ENCODE measurements at regions not wholly inside any gene's neighbourhood (a gene's known extent, or its start where the extent isn't known, plus 50 kb on each side); places are given as distances from the start of the nearest gene placed in this dataset.
"Not testable (repeated sequence)": the region's sequence is repeated elsewhere in the genome, so short reads cannot be mapped to it uniquely, and the experiment has no call there.

GRCh38 chr7:106562711-106563366 lies 98.1 kb downstream of the CCDC71L start:
- no peak overlapping the region for H3K4me3 ChIP-seq (IDR thresholded peaks at IDR 0.05; ENCODE audit: insufficient read depth, low read depth, low read length)
- H3K79me2 ChIP-seq (ENCODE audit: insufficient read depth, low read depth): no peaks in the 10 kb centered on the region
- no peaks in the 10 kb centered on the region for H3K27me3 ChIP-seq (ENCODE audit: insufficient read depth, low read depth)
- no peak overlapping the region for H2AFZ ChIP-seq (ENCODE audit: low read depth)
- no peaks in the 10 kb centered on the region for H4K20me1 ChIP-seq (ENCODE audit: insufficient read depth)
- no peaks in the 10 kb centered on the region; the same call in 1 of the 2 replicates for H3K36me3 ChIP-seq (ENCODE audit: insufficient read depth)
- H3K4me1 ChIP-seq (ENCODE audit: low read depth, poor library complexity, severe bottlenecking): peaks cover under 1% of the 10 kb centered on the region
- no peak overlapping the region for H3K27ac ChIP-seq
- TF ChIP-seq CTCF (conservative IDR thresholded peaks at IDR 0.05; ENCODE audit: low read depth, low read length): no peak
- no peak overlapping the region for H3K9ac ChIP-seq
- H3K4me2 ChIP-seq: no peak overlapping the region

- no peak for TF ChIP-seq CTCF (conservative IDR thresholded peaks at IDR 0.05; ENCODE audit: low read depth, low read length)
- no peak overlapping the region for H3K4me3 ChIP-seq (IDR thresholded peaks at IDR 0.05; ENCODE audit: insufficient read depth, low read depth, low read length)
- no peaks in the 10 kb centered on the region for H3K27me3 ChIP-seq (ENCODE audit: insufficient read depth, low read depth)
- no peak overlapping the region for H3K27ac ChIP-seq
- H2AFZ ChIP-seq (ENCODE audit: low read depth): no peak overlapping the region
- no peaks in the 10 kb centered on the region; the same call in 1 of the 2 replicates for H3K36me3 ChIP-seq (ENCODE audit: insufficient read depth)
- no peaks in the 10 kb centered on the region for H3K79me2 ChIP-seq (ENCODE audit: insufficient read depth, low read depth)
- H4K20me1 ChIP-seq (ENCODE audit: insufficient read depth): no peaks in the 10 kb centered on the region
- H3K4me2 ChIP-seq: no peak overlapping the region
- no peaks in the 10 kb centered on the region for H3K4me1 ChIP-seq (ENCODE audit: low read depth, poor library complexity, severe bottlenecking)
- no peak overlapping the region for H3K9ac ChIP-seq
These were observed 99.1 kb downstream of the CCDC71L start for GRCh38 chr7:106561666-106562411.

- H3K79me2 ChIP-seq (ENCODE audit: insufficient read depth, low read depth): no peaks in the 10 kb centered on the region
- no peak overlapping the region for H3K27ac ChIP-seq
- H2AFZ ChIP-seq (ENCODE audit: low read depth): no peak overlapping the region
- TF ChIP-seq CTCF (conservative IDR thresholded peaks at IDR 0.05; ENCODE audit: low read depth, low read length): no peak
- H3K4me2 ChIP-seq: no peak overlapping the region
- H3K27me3 ChIP-seq (ENCODE audit: insufficient read depth, low read depth): no peaks in the 10 kb centered on the region
- no peaks in the 10 kb centered on the region for H3K36me3 ChIP-seq (ENCODE audit: insufficient read depth)
- no peak overlapping the region for H3K9ac ChIP-seq
- H4K20me1 ChIP-seq (ENCODE audit: insufficient read depth): no peaks in the 10 kb centered on the region
- H3K4me3 ChIP-seq (IDR thresholded peaks at IDR 0.05; ENCODE audit: insufficient read depth, low read depth, low read length): no peak overlapping the region
- H3K4me1 ChIP-seq (ENCODE audit: low read depth, poor library complexity, severe bottlenecking): no peaks in the 10 kb centered on the region
These were observed 99.8 kb downstream of the CCDC71L start for GRCh38 chr7:106561151-106561550.

GRCh38 chr7:106560482-106560881 lies 100.5 kb downstream of the CCDC71L start:
- Histone ChIP-seq H3K27ac (no peak overlapping the region), H2AFZ (ENCODE audit: low read depth) (no peak overlapping the region), H4K20me1 (ENCODE audit: insufficient read depth) (no peaks in the 10 kb centered on the region), H3K9ac (no peak overlapping the region), H3K4me1 (ENCODE audit: low read depth, poor library complexity, severe bottlenecking) (no peaks in the 10 kb centered on the region), H3K36me3 (ENCODE audit: insufficient read depth) (no peaks in the 10 kb centered on the region), H3K79me2 (ENCODE audit: insufficient read depth, low read depth) (no peaks in the 10 kb centered on the region), H3K27me3 (ENCODE audit: insufficient read depth, low read depth) (no peaks in the 10 kb centered on the region), H3K4me2 (no peak overlapping the region), H3K4me3 (IDR thresholded peaks at IDR 0.05; ENCODE audit: insufficient read depth, low read depth, low read length) (no peak overlapping the region)
- no peak for TF ChIP-seq CTCF (conservative IDR thresholded peaks at IDR 0.05; ENCODE audit: low read depth, low read length)

GRCh38 chr7:106556244-106556643 lies 104.7 kb downstream of the CCDC71L start:
- H3K79me2 ChIP-seq (ENCODE audit: insufficient read depth, low read depth); H3K36me3 ChIP-seq (ENCODE audit: insufficient read depth); H3K27ac ChIP-seq; H4K20me1 ChIP-seq (ENCODE audit: insufficient read depth); H3K27me3 ChIP-seq (ENCODE audit: insufficient read depth, low read depth); H3K9ac ChIP-seq; H3K4me3 ChIP-seq (IDR thresholded peaks at IDR 0.05; ENCODE audit: insufficient read depth, low read depth, low read length); H2AFZ ChIP-seq (ENCODE audit: low read depth); H3K4me2 ChIP-seq: not testable (repeated sequence)
- peaks cover 12% of the 10 kb centered on the region for H3K4me1 ChIP-seq (ENCODE audit: low read depth, poor library complexity, severe bottlenecking)

- H3K4me2 ChIP-seq; H4K20me1 ChIP-seq (ENCODE audit: insufficient read depth); H3K9ac ChIP-seq; H2AFZ ChIP-seq (ENCODE audit: low read depth); H3K27ac ChIP-seq; H3K36me3 ChIP-seq (ENCODE audit: insufficient read depth); H3K79me2 ChIP-seq (ENCODE audit: insufficient read depth, low read depth); H3K27me3 ChIP-seq (ENCODE audit: insufficient read depth, low read depth); H3K4me3 ChIP-seq (IDR thresholded peaks at IDR 0.05; ENCODE audit: insufficient read depth, low read depth, low read length): not testable (repeated sequence)
- peaks cover 12% of the 10 kb centered on the region for H3K4me1 ChIP-seq (ENCODE audit: low read depth, poor library complexity, severe bottlenecking)
These were observed 106.3 kb downstream of the CCDC71L start for GRCh38 chr7:106554623-106555022.
